AG10803 (cell line): ENCODE measurements at regions not wholly inside any gene's neighbourhood (a gene's known extent, or its start where the extent isn't known, plus 50 kb on each side); places are given as distances from the start of the nearest gene placed in this dataset.
A peak's percentile ranks its signal among the peaks of the same experiment; 100 is the strongest.
"Not testable (repeated sequence)": the region's sequence is repeated elsewhere in the genome, so short reads cannot be mapped to it uniquely, and the experiment has no call there.

Experiments used
- DNase-seq: peaks from one replicate; pipeline ENCODE4 v3.0.0; 2010; ENCODE audit warnings: low read depth
- H3K4me3 ChIP-seq: 2 replicates; pipeline ENCODE4 v1.5.1; 2011; ENCODE audit warnings: mild to moderate bottlenecking, low read length, control low read depth
- TF ChIP-seq, protein P1 (sequence below): conservative IDR thresholded peaks from 2 replicates; pipeline ENCODE4 v1.5.1; 2011; ENCODE audit warnings: mild to moderate bottlenecking, low read length, control low read depth, inconsistent platforms

DNA sequence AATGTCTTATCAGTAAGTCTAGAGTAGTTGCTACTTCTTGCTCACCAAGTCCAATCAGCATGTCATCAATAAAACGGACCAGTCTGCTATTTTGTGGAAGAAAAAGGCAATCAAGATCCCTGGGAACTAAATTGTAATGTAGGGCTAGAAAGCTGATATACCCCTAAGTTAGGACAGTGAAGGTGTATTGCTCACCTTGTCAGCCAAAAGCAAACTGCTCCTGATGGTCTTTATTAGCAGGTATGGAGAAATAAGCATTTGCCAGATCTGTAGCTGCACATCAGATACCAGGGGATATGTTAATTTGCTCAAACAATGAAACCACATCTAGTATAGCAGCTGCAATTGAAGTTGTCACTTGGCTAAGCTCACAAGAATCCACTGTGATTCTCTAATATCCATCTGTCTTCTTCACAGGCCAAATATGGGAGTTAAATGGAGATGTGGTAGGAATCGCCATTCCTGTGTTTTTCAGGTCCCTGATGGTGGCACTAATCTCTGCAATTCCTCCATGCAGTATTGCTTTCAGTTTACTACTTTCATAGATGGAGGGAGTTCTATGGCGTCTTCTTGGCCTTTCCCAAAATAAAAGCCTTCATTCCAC is 75.0 kb downstream of the TMEM237 start:
- no peak for DNase-seq
- no peak overlapping the region for H3K4me3 ChIP-seq
- TF ChIP-seq, protein P1, sequence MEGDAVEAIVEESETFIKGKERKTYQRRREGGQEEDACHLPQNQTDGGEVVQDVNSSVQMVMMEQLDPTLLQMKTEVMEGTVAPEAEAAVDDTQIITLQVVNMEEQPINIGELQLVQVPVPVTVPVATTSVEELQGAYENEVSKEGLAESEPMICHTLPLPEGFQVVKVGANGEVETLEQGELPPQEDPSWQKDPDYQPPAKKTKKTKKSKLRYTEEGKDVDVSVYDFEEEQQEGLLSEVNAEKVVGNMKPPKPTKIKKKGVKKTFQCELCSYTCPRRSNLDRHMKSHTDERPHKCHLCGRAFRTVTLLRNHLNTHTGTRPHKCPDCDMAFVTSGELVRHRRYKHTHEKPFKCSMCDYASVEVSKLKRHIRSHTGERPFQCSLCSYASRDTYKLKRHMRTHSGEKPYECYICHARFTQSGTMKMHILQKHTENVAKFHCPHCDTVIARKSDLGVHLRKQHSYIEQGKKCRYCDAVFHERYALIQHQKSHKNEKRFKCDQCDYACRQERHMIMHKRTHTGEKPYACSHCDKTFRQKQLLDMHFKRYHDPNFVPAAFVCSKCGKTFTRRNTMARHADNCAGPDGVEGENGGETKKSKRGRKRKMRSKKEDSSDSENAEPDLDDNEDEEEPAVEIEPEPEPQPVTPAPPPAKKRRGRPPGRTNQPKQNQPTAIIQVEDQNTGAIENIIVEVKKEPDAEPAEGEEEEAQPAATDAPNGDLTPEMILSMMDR, result no peak

DNA sequence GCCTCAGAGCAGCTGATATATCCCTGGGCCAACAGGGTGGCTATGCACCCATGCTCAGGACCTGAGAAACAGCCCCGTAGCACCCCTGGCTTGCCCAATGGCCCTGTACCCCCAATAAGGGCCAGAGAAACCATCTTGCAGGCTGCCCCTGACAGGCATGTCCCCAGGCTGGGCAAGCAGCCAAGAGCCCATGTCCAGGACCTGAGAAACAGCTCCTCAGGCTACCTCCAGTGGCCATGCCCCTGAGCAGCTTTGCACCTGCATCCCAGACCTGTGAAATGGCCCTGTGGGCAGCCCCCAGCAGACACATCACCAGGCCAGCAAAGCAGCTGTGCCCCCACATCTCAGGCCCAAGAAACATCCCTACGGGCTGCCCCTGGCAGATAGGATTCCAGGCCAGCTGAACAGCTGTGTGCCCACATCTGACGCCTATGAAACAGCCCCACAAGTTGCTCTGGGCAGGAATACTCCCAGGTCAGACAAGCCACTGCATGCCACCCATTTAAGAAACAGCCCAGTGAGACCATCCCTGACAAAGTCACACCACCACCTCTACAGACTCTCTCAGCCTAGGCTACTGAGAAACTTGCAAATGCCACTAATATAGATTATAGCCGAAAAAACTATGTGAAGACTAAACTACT is 84.1 kb downstream of the TMEM237 start:
- no peak for DNase-seq
- H3K4me3 ChIP-seq, result no peak overlapping the region
- TF ChIP-seq, protein P1, result no peak

DNA sequence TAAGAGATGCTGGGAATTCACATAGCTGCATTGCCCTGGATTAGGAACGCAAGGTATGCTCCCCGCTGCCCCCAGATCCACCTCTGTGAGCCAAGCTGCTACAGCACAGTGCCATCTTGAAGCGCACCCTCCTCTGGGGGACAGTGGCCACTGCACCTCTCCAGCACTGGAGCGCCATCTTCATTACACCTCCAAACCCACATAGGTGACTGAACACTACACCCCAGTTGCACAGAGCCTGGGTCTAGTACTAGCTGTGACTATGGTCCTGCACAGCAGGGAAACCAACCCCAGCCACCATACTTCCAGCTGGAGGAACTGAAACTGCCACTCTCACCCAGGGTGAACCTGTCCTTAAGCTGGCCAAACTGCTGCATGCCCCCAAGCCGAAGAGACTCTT is 84.6 kb downstream of the TMEM237 start:
- TF ChIP-seq, protein P1, result no peak
- H3K4me3 ChIP-seq, result no peak overlapping the region

DNA sequence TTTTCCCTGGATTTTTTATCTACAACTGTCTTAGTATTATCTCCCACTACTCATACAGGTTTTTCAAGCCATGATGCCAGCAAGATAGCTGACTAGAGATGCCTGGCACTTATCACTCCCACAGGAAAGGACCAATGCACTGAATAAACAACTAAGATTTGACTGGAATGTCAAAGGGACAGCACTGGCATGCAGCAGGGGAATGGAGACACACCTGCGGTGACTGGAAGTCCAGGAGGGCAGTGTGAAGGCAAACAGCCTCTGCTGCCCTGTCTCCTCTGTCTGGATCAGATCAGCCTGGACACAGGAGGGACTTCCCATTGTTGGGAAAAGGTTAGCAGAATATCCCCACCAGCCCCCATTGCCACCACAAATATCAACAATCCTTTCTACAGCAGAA is 85.1 kb downstream of the TMEM237 start:
- DNase-seq, result no peak
- H3K4me3 ChIP-seq, result no peak overlapping the region
- TF ChIP-seq, protein P1, result no peak

More for the DNA sequence above, 84.6 kb downstream of the TMEM237 start:
- no peak for DNase-seq

DNA sequence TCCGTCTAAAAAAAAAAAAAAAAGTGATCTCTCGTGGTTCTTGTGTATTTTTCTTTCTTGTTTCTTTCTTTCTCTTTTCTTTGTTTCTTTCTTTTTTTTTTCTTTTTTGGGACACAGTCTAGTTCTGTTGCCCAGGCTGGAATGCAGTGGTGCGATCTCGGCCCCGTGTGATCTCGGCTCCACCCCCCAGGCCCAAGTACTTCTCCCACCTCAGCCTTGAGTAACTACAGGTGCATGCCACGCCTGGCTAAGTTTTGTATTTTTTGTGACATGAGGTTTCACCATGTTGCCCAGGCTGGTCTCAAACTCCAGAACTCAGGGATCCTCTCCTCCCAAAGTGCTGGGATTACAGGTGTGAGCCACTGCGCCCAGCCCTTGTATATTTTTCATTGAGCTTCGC is 91.4 kb downstream of the TMEM237 start:
- TF ChIP-seq, protein P1, result no peak
- H3K4me3 ChIP-seq, result no peak overlapping the region
- DNase-seq, result no peak

DNA sequence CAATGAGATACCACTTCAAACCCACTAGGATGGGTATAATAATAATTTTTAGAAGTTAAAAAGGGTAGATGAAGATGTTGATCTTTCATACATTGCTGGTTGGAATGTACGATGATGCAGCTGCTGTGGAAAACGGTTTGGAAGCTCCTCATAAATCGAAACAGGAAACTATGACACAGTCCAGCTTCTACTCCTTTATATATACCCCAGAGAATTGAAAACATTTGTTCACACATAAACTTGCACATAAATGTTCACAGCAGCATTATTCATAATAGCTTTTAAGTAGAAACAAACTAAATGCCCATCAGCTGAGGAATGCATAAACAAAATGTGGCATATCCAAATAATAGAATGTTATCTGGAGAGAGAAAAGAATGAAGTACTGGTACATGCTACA is 95.0 kb downstream of the STRADB start:
- TF ChIP-seq, protein P1, result no peak
- DNase-seq, result peak; percentile 62
- no peak overlapping the region for H3K4me3 ChIP-seq

DNA sequence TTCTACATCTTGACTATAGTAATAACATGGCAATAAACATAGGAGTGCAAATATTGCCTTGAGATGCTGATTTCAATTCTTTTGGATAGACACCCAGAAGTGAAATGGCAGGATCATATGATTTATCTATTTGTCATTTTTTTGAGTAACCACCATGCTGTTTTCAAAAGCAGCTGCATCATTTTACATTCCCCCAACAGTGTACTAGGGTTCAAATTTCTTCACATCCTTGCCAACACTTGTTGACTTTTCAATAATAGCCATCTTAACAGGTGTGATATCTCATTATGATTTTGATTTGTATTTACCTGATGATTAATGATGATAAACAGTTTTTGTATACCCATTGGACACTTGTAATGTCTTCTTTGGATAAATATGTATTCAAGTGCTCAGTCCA is 90.8 kb downstream of the STRADB start:
- no peak for DNase-seq
- no peak overlapping the region for H3K4me3 ChIP-seq
- TF ChIP-seq, protein P1, result no peak

DNA sequence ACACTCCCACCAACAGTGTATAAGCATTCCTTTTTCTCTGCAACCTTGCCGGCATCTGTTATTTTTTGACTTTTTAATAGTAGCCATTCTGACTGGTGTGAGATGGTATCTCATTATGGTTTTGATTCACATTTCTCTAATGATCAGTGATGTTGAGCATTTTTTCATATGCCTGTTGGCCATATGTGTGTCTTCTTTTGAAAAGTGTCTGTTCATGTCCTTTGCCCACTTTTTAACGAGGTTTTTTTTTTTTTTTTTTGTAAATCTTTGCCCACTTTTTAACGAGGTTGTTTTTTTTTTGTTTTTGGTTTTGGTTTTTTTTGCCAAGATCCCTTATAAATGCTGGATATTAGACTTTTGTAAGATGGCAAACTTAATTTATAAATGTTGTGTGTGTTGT is 87.7 kb downstream of the STRADB start:
- not testable (repeated sequence) for H3K4me3 ChIP-seq, DNase-seq
